Uterus (tissue), 2 donors: ENCODE measurements at regions not wholly inside any gene's neighbourhood (a gene's known extent, or its start where the extent isn't known, plus 50 kb on each side); places are given as distances from the start of the nearest gene placed in this dataset.

Experiments
- CTCF ChIP-seq, 4 experiments: fragments of 200-600 bp in 2 of 4; fragments of 450-650 bp in 2 of 4; sonication (generic) in 2 of 4; IDR thresholded peaks; one replicate each; pipeline ENCODE4 v1.5.1; 2016 to 2019; ENCODE audit warnings: antibody characterized with exemption in 4 of 4, mild to moderate bottlenecking in 2 of 4, moderate library complexity in 1 of 4
- POLR2A ChIP-seq, 2 donors: fragments of 450-650 bp; IDR thresholded peaks; one replicate each; pipeline ENCODE4 v1.6.1; 2016; ENCODE audit warnings: antibody characterized with exemption in 2 of 2, mild to moderate bottlenecking in 1 of 2, moderate library complexity in 1 of 2

GRCh38 chr4:158384414-158384813, 137.3 kb upstream of the RXFP1 start:
- no peak for TF ChIP-seq CTCF (IDR thresholded peaks at IDR 0.05)
- no peak for TF ChIP-seq POLR2A (IDR thresholded peaks at IDR 0.05)
